ENCODE measurements at regions not wholly inside any gene's neighbourhood (a gene's known extent, or its start where the extent isn't known, plus 50 kb on each side); places are given as distances from the start of the nearest gene placed in this dataset.

GRCh38 chr6:104095661-104096416, 763.9 kb downstream of the HACE1 start:
- no peak overlapping the region for H3K27ac ChIP-seq
- no peak overlapping the region for H3K4me3 ChIP-seq
- no peak for DNase-seq (ENCODE audit: low spot score)
- TF ChIP-seq, protein P1, sequence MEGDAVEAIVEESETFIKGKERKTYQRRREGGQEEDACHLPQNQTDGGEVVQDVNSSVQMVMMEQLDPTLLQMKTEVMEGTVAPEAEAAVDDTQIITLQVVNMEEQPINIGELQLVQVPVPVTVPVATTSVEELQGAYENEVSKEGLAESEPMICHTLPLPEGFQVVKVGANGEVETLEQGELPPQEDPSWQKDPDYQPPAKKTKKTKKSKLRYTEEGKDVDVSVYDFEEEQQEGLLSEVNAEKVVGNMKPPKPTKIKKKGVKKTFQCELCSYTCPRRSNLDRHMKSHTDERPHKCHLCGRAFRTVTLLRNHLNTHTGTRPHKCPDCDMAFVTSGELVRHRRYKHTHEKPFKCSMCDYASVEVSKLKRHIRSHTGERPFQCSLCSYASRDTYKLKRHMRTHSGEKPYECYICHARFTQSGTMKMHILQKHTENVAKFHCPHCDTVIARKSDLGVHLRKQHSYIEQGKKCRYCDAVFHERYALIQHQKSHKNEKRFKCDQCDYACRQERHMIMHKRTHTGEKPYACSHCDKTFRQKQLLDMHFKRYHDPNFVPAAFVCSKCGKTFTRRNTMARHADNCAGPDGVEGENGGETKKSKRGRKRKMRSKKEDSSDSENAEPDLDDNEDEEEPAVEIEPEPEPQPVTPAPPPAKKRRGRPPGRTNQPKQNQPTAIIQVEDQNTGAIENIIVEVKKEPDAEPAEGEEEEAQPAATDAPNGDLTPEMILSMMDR (IDR thresholded peaks at IDR 0.05) = no peak

GRCh38 chr6:104087765-104088164, 772.0 kb downstream of the HACE1 start:
- no peak for DNase-seq (ENCODE audit: low spot score)
- Histone ChIP-seq H3K27ac (no peak overlapping the region), H3K4me3 (no peak overlapping the region)
- TF ChIP-seq, protein P1 (IDR thresholded peaks at IDR 0.05) = no peak

GRCh38 chr6:104068281-104068680, 791.4 kb downstream of the HACE1 start:
- TF ChIP-seq, protein P1 (IDR thresholded peaks at IDR 0.05) = no peak
- Histone ChIP-seq H3K27ac (no peak overlapping the region), H3K4me3 (no peak overlapping the region)
- no peak for DNase-seq (ENCODE audit: low spot score)

GRCh38 chr6:104064876-104065275, 794.8 kb downstream of the HACE1 start:
- Histone ChIP-seq H3K4me3 (no peak overlapping the region), H3K27ac (no peak overlapping the region)
- TF ChIP-seq, protein P1 (IDR thresholded peaks at IDR 0.05) = no peak
- DNase-seq (ENCODE audit: low spot score) = no peak

DNA sequence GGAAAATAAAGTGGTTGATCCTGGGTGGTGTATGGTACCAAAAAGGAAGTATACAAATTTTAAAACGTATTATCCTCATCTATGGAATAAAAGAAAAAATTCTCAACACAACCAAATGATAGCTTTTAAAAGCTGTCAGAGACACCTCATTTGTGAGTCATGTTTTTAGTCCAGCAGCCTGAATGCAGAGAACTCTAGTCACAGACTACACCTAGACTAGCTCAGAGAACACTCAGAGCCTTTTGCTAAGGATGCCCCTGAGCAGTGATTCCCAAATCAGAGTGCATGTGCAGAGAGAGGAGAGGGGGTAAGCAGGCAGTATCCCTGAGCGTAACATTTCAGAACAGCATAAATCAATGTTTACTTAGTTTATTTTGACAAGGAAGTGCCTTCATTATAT, 809.3 kb downstream of the HACE1 start:
- no peak for DNase-seq (ENCODE audit: low spot score)
- TF ChIP-seq, protein P1 (IDR thresholded peaks at IDR 0.05) = no peak
- H3K27ac ChIP-seq = no peak overlapping the region
- H3K4me3 ChIP-seq = no peak overlapping the region

DNA sequence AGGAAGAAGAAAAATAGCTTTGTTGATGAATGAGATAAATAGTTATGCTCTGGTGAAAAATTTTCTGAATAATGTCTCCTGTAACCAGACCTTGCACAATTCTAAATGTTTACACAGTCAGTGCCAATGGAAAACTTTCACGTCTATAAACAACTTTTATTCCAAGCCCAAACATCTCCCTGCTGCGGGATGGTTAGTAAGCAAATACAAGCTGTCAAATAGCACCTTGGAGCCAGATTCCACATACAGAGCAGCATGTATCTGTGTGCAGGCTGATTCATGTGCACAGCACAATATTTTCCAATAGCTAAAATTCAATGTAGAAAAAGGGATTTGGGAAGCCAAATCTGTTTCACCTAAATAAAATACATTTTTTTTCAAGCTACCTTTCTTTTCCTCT, 813.3 kb downstream of the HACE1 start:
- TF ChIP-seq, protein P1 (IDR thresholded peaks at IDR 0.05) = no peak
- Histone ChIP-seq H3K4me3 (no peak overlapping the region), H3K27ac (no peak overlapping the region)
- no peak for DNase-seq (ENCODE audit: low spot score)

DNA sequence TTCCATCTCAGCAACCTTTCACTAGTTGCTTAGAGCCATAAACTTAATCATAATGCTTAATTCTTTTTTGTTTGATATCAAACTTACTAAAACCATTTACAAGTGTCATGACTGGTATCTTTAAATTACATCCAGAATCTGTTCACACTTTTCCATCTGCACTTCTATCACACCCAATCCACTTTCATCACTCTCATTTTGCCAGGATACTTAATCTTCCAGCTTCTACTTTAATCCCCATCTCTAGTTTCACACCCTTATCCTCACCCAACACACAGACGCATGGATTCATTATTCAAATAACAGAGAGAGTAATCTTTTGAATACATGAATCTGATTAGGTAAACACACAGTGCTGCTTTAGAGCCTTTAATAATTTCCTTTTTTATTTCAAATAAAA, 828.4 kb downstream of the HACE1 start:
- TF ChIP-seq, protein P1 (IDR thresholded peaks at IDR 0.05) = no peak
- Histone ChIP-seq H3K4me3 (no peak overlapping the region), H3K27ac (no peak overlapping the region)
- no peak for DNase-seq (ENCODE audit: low spot score)
